Liver (tissue), 8 donors: ENCODE measurements at regions not wholly inside any gene's neighbourhood (a gene's known extent, or its start where the extent isn't known, plus 50 kb on each side); places are given as distances from the start of the nearest gene placed in this dataset.

Experiments used
- DNase-seq: peaks from one replicate; pipeline ENCODE4 v3.0.0-alpha.2; 2017; ENCODE audit warnings: low spot score
- H3K27ac ChIP-seq, 2 donors: one replicate each; pipeline ENCODE4 v1.7.0; 2013; ENCODE audit warnings: inconsistent platforms in 2 of 2, low read length in 2 of 2, control low read depth in 1 of 2, low read depth in 1 of 2, mild to moderate bottlenecking in 1 of 2
- H3K27me3 ChIP-seq, 4 donors: one replicate each; pipeline versions ENCODE4 v1.6.1 to v1.7.0; 2013; ENCODE audit warnings: low read length in 3 of 4, inconsistent platforms in 1 of 4, mild to moderate bottlenecking in 1 of 4, moderate library complexity in 1 of 4; ENCODE audit not compliant: control insufficient read depth in 4 of 4, insufficient read depth in 4 of 4
- H3K36me3 ChIP-seq, 4 donors: one replicate each; pipeline versions ENCODE4 v1.6.1 to v1.7.0; 2013; ENCODE audit warnings: low read length in 3 of 4, mild to moderate bottlenecking in 3 of 4, low read depth in 1 of 4, moderate library complexity in 1 of 4; ENCODE audit not compliant: control insufficient read depth in 4 of 4, insufficient read depth in 3 of 4
- H3K4me1 ChIP-seq, 4 donors: one replicate each; pipeline versions ENCODE4 v1.6.1 to v1.7.0; 2013; ENCODE audit warnings: low read length in 3 of 4, mild to moderate bottlenecking in 3 of 4, moderate library complexity in 1 of 4; ENCODE audit not compliant: control insufficient read depth in 4 of 4, insufficient read depth in 4 of 4
- H3K4me3 ChIP-seq, 3 donors: one replicate each; pipeline versions ENCODE4 v1.6.1 to v1.7.0; 2013; ENCODE audit warnings: low read length in 3 of 3, control low read depth in 1 of 3, low read depth in 1 of 3, mild to moderate bottlenecking in 1 of 3
- H3K9ac ChIP-seq, 2 donors: one replicate each; pipeline ENCODE4 v1.7.0; 2013; ENCODE audit warnings: low read length in 2 of 2, mild to moderate bottlenecking in 2 of 2, moderate library complexity in 2 of 2, control low read depth in 1 of 2, low read depth in 1 of 2
- H3K9me3 ChIP-seq, 4 donors: one replicate each; pipeline versions ENCODE4 v1.6.1 to v1.7.0; 2013; ENCODE audit warnings: low read length in 3 of 4; ENCODE audit not compliant: control insufficient read depth in 4 of 4
- CTCF ChIP-seq: fragments of 150-350 bp; IDR thresholded peaks from 2 replicates; pipeline ENCODE4 v1.5.1; 2017; ENCODE audit warnings: improper control_type of control experiment, low read depth, low read length; ENCODE audit not compliant: missing input control
- EGR1 ChIP-seq, 2 donors: IDR thresholded peaks; 2 replicates each; pipeline ENCODE4 v1.6.1; 2016 to 2018; ENCODE audit warnings: antibody characterized with exemption in 2 of 2, low read depth in 2 of 2
- FOXA1 ChIP-seq: IDR thresholded peaks from 2 replicates; pipeline ENCODE4 v1.6.1; 2016; ENCODE audit warnings: antibody characterized with exemption
- FOXA2 ChIP-seq: IDR thresholded peaks from 2 replicates; pipeline ENCODE4 v1.6.1; 2016; ENCODE audit warnings: antibody characterized with exemption
- GABPA ChIP-seq, 2 donors: IDR thresholded peaks in 1 of 2; conservative IDR thresholded peaks in 1 of 2; 2 replicates each; pipeline ENCODE4 v1.6.1; 2016; ENCODE audit warnings: antibody characterized with exemption in 2 of 2, mild to moderate bottlenecking in 1 of 2, moderate library complexity in 1 of 2
- HNF4A ChIP-seq, 2 donors: conservative IDR thresholded peaks; 2 replicates each; pipeline ENCODE4 v1.6.1; 2016; ENCODE audit warnings: antibody characterized with exemption in 2 of 2, mild to moderate bottlenecking in 2 of 2
- HNF4G ChIP-seq: IDR thresholded peaks from 2 replicates; pipeline ENCODE4 v1.6.1; 2016; ENCODE audit warnings: antibody characterized with exemption
- JUND ChIP-seq, 2 donors: IDR thresholded peaks; 2 replicates each; pipeline ENCODE4 v1.6.1; 2016; ENCODE audit warnings: antibody characterized with exemption in 2 of 2
- NR2F2 ChIP-seq: IDR thresholded peaks from 2 replicates; pipeline ENCODE4 v1.6.1; 2016; ENCODE audit warnings: antibody characterized with exemption
- RAD21 ChIP-seq, 2 donors: IDR thresholded peaks; 2 replicates each; pipeline ENCODE4 v1.6.1; 2016; ENCODE audit warnings: antibody characterized with exemption in 2 of 2, mild to moderate bottlenecking in 2 of 2
- RXRA ChIP-seq, 2 donors: IDR thresholded peaks; 2 replicates each; pipeline ENCODE4 v1.6.1; 2017 to 2018; ENCODE audit warnings: antibody characterized with exemption in 2 of 2, mild to moderate bottlenecking in 1 of 2
- SP1 ChIP-seq: IDR thresholded peaks from 2 replicates; pipeline ENCODE4 v1.6.1; 2018; ENCODE audit warnings: antibody characterized with exemption, mild to moderate bottlenecking
- TAF1 ChIP-seq: conservative IDR thresholded peaks from 2 replicates; pipeline ENCODE4 v1.6.1; 2016; ENCODE audit warnings: antibody characterized with exemption, mild to moderate bottlenecking
- YY1 ChIP-seq: IDR thresholded peaks from 2 replicates; pipeline ENCODE4 v1.6.1; 2016; ENCODE audit warnings: antibody characterized with exemption, mild to moderate bottlenecking
- WGBS: extraction: QIAGEN DNeasy Blood & Tissue Kit; methylation state at CpG from one replicate; pipeline ENCODE4 v1.1.7; 2013; 5-methylcytosine and 5-hydroxymethylcytosine counted together
- TF ChIP-seq, protein P1 (sequence below): IDR thresholded peaks from 2 replicates; pipeline ENCODE4 v1.6.1; 2016; ENCODE audit warnings: antibody characterized with exemption
- TF ChIP-seq, protein P2 (sequence below): IDR thresholded peaks from 2 replicates; pipeline ENCODE4 v1.6.1; 2016; ENCODE audit warnings: antibody characterized with exemption
- TF ChIP-seq, protein P3 (sequence below): IDR thresholded peaks from 2 replicates; pipeline ENCODE4 v1.6.1; 2016; ENCODE audit warnings: antibody characterized with exemption
- TF ChIP-seq, protein P4 (sequence below): IDR thresholded peaks from 2 replicates; pipeline ENCODE4 v1.6.1; 2016; ENCODE audit warnings: antibody characterized with exemption, mild to moderate bottlenecking
- donor health status: healthy.
- donor health status: healthy.
- donor health status: healthy.
- donor health status: healthy.
- donor health status: healthy.

DNA sequence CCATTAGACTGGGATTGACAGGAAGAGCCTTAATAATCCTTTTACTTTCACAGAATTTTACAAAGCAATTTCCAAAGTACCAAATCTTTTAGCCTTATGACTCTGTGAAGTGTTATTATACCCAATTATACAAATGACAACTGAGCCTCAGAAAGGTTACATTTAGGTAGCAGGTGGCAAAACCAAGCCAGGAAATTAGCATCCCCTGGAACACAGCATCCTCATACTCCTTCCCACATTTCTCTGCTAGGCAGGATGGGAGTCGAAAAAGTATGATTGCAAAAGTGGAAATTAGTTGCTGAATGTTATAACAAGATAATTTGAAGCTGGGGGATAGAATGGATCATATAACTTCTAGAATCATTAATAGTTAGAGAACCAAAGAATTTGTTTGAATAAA is 359.7 kb upstream of the PDGFD start:
- no peaks in the 10 kb centered on the region for H3K36me3 ChIP-seq
- no peak overlapping the region for H3K27ac ChIP-seq
- TF ChIP-seq SP1 = no peak
- TF ChIP-seq EGR1 (IDR thresholded peaks at IDR 0.05; ENCODE audit: low read depth in 2 of 2) = no peak
- TF ChIP-seq FOXA1 = no peak
- no peak for TF ChIP-seq JUND (IDR thresholded peaks at IDR 0.05)
- TF ChIP-seq GABPA (IDR thresholded peaks at IDR 0.05 in 1 of 2, conservative IDR thresholded peaks at IDR 0.05 in 1 of 2) = no peak
- TF ChIP-seq, protein P1, sequence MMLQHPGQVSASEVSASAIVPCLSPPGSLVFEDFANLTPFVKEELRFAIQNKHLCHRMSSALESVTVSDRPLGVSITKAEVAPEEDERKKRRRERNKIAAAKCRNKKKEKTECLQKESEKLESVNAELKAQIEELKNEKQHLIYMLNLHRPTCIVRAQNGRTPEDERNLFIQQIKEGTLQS = no peak
- no peak for TF ChIP-seq CTCF
- TF ChIP-seq, protein P2, sequence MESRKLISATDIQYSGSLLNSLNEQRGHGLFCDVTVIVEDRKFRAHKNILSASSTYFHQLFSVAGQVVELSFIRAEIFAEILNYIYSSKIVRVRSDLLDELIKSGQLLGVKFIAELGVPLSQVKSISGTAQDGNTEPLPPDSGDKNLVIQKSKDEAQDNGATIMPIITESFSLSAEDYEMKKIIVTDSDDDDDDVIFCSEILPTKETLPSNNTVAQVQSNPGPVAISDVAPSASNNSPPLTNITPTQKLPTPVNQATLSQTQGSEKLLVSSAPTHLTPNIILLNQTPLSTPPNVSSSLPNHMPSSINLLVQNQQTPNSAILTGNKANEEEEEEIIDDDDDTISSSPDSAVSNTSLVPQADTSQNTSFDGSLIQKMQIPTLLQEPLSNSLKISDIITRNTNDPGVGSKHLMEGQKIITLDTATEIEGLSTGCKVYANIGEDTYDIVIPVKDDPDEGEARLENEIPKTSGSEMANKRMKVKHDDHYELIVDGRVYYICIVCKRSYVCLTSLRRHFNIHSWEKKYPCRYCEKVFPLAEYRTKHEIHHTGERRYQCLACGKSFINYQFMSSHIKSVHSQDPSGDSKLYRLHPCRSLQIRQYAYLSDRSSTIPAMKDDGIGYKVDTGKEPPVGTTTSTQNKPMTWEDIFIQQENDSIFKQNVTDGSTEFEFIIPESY = no peak
- TF ChIP-seq HNF4A (conservative IDR thresholded peaks at IDR 0.05) = no peak
- TF ChIP-seq RAD21 (IDR thresholded peaks at IDR 0.05) = no peak
- no peak for TF ChIP-seq NR2F2
- TF ChIP-seq RXRA (IDR thresholded peaks at IDR 0.05) = no peak
- TF ChIP-seq, protein P3, sequence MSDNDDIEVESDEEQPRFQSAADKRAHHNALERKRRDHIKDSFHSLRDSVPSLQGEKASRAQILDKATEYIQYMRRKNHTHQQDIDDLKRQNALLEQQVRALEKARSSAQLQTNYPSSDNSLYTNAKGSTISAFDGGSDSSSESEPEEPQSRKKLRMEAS = no peak
- no peak for TF ChIP-seq YY1
- TF ChIP-seq HNF4G = no peak
- TF ChIP-seq FOXA2 = no peak
- TF ChIP-seq, protein P4, sequence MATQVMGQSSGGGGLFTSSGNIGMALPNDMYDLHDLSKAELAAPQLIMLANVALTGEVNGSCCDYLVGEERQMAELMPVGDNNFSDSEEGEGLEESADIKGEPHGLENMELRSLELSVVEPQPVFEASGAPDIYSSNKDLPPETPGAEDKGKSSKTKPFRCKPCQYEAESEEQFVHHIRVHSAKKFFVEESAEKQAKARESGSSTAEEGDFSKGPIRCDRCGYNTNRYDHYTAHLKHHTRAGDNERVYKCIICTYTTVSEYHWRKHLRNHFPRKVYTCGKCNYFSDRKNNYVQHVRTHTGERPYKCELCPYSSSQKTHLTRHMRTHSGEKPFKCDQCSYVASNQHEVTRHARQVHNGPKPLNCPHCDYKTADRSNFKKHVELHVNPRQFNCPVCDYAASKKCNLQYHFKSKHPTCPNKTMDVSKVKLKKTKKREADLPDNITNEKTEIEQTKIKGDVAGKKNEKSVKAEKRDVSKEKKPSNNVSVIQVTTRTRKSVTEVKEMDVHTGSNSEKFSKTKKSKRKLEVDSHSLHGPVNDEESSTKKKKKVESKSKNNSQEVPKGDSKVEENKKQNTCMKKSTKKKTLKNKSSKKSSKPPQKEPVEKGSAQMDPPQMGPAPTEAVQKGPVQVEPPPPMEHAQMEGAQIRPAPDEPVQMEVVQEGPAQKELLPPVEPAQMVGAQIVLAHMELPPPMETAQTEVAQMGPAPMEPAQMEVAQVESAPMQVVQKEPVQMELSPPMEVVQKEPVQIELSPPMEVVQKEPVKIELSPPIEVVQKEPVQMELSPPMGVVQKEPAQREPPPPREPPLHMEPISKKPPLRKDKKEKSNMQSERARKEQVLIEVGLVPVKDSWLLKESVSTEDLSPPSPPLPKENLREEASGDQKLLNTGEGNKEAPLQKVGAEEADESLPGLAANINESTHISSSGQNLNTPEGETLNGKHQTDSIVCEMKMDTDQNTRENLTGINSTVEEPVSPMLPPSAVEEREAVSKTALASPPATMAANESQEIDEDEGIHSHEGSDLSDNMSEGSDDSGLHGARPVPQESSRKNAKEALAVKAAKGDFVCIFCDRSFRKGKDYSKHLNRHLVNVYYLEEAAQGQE = no peak
- no peak for TF ChIP-seq TAF1
- no peak overlapping the region for H3K4me3 ChIP-seq
- H3K9ac ChIP-seq = no peak overlapping the region
- WGBS = 66% methylated on average over 1 of the region's 1 CpG
- no peaks in the 10 kb centered on the region for H3K27me3 ChIP-seq
- no peaks in the 10 kb centered on the region for H3K9me3 ChIP-seq
- no peaks in the 10 kb centered on the region for H3K4me1 ChIP-seq
- no peak for DNase-seq

GRCh38 chr11:104522650-104523049 is 358.7 kb upstream of the PDGFD start:
- Histone ChIP-seq H3K9ac (no peak overlapping the region), H3K27me3 (no peaks in the 10 kb centered on the region), H3K4me3 (no peak overlapping the region), H3K4me1 (no peaks in the 10 kb centered on the region), H3K27ac (no peak overlapping the region), H3K36me3 (no peaks in the 10 kb centered on the region), H3K9me3 (no peaks in the 10 kb centered on the region)
- TF ChIP-seq HNF4A (conservative IDR thresholded peaks at IDR 0.05) = no peak
- TF ChIP-seq CTCF = no peak
- TF ChIP-seq, protein P2 = no peak
- TF ChIP-seq RAD21 (IDR thresholded peaks at IDR 0.05) = no peak
- DNase-seq = no peak
